ENCODE measurements at regions not wholly inside any gene's neighbourhood (a gene's known extent, or its start where the extent isn't known, plus 50 kb on each side); places are given as distances from the start of the nearest gene placed in this dataset.

DNA sequence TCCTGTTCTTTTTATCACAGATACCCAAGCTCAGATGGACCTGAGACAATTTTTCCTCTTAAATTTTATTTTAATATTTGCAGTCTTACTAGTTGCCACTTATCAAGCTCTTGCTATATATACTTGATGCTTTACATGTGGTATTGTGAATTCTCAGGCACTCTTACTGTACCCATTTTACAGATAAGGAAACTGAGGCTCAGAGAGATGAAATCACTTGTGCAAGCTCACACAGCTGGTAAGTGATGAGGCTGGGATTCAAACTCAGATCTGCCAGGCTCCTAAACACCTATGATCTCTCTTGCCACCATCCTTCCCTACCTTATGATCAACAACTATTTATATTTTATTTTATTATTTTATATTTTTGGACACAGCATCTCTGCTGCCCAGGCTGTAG lies 133.0 kb upstream of the LHX5 start:
- H3K9ac ChIP-seq (ENCODE audit: insufficient read depth, low read length, poor library complexity, severe bottlenecking): no peak overlapping the region
- no peaks in the 10 kb centered on the region for H3K36me3 Mint-ChIP-seq
- no peak overlapping the region for H3K27ac ChIP-seq (ENCODE audit: low read depth in 1 of 2, low read length in 2 of 2)
- intact Hi-C loops (cut with micrococcal nuclease): no loop called here
- no peaks in the 10 kb centered on the region for H3K9me3 ChIP-seq (replicated peaks in 1 of 2; ENCODE audit: control insufficient read depth in 1 of 2, insufficient read depth in 1 of 2, low read length in 2 of 2)
- H3K4me2 ChIP-seq (replicated peaks; ENCODE audit: extremely low read depth, low read length, poor library complexity, severe bottlenecking): no peak overlapping the region
- H3K4me1 Mint-ChIP-seq: no peaks in the 10 kb centered on the region
- H2AFZ ChIP-seq (ENCODE audit: insufficient read depth, low read depth, low read length, poor library complexity, severe bottlenecking): no peak overlapping the region
- H3K79me2 ChIP-seq (ENCODE audit: insufficient read depth, low read length): no peaks in the 10 kb centered on the region
- peaks cover 10 to 17% (median 12%) of the 10 kb centered on the region in 3 donors for H3K27me3 Mint-ChIP-seq (ENCODE audit: low read depth in 3 of 3)
- H4K20me1 ChIP-seq (ENCODE audit: insufficient read depth, low read length): no peaks in the 10 kb centered on the region
- no peaks in the 10 kb centered on the region for H3K36me3 ChIP-seq (replicated peaks in 1 of 2; ENCODE audit: control insufficient read depth in 1 of 2, insufficient read depth in 2 of 2, low read length in 2 of 2)
- no peaks in the 10 kb centered on the region for H3K4me1 ChIP-seq (ENCODE audit: control insufficient read depth in 1 of 2, insufficient read depth in 2 of 2, low read length in 2 of 2)
- H3K9me3 Mint-ChIP-seq: peaks cover 0 to 9% (median 0%) of the 10 kb centered on the region in 7 donors
- peaks cover 4 to 7% of the 10 kb centered on the region in 2 donors for H3K27me3 ChIP-seq (ENCODE audit: control insufficient read depth in 2 of 2, insufficient read depth in 2 of 2, low read length in 2 of 2)
- no peak for DNase-seq
- TF ChIP-seq, protein P1, sequence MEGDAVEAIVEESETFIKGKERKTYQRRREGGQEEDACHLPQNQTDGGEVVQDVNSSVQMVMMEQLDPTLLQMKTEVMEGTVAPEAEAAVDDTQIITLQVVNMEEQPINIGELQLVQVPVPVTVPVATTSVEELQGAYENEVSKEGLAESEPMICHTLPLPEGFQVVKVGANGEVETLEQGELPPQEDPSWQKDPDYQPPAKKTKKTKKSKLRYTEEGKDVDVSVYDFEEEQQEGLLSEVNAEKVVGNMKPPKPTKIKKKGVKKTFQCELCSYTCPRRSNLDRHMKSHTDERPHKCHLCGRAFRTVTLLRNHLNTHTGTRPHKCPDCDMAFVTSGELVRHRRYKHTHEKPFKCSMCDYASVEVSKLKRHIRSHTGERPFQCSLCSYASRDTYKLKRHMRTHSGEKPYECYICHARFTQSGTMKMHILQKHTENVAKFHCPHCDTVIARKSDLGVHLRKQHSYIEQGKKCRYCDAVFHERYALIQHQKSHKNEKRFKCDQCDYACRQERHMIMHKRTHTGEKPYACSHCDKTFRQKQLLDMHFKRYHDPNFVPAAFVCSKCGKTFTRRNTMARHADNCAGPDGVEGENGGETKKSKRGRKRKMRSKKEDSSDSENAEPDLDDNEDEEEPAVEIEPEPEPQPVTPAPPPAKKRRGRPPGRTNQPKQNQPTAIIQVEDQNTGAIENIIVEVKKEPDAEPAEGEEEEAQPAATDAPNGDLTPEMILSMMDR (IDR thresholded peaks at IDR 0.05): no peak
- H3K27ac Mint-ChIP-seq: no peak overlapping the region
- H3K4me3 Mint-ChIP-seq: no peak overlapping the region
- no peak overlapping the region for H3K4me3 ChIP-seq (replicated peaks in 1 of 3; ENCODE audit: low read depth in 2 of 3, low read length in 3 of 3)

DNA sequence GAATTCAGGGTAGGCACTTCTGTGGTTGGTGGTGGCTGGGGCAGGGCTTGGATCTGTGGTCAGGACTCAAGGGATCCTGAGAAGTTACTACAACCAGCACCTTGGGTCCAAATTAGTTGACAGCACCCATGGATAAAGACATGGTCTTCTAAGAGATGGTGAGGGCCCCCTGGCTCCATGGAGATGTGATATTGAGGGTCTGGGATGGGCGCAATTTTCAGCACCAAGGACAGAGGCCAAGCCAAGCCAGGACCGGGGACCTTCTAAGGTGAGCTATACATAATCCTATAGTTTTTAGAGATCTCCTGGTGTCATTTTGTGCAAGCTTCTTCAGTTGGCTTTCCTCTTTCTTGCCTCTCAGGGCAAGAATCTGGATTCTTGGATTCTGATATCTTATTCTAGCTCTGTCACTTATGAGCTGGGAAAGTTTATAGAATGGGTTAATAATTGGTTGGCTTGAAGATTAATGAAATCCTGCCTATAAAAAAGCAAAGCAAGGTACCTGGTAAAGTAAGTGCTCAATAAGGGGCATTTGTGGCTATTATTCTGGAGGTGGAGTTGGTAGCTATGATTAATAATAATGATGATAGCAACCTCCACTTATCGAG lies 130.1 kb upstream of the LHX5 start:
- Histone ChIP-seq H3K4me1 (ENCODE audit: control insufficient read depth in 1 of 2, insufficient read depth in 2 of 2, low read length in 2 of 2) (no peaks in the 10 kb centered on the region), H3K36me3 (replicated peaks in 1 of 2; ENCODE audit: control insufficient read depth in 1 of 2, insufficient read depth in 2 of 2, low read length in 2 of 2) (no peaks in the 10 kb centered on the region), H3K27me3 (ENCODE audit: control insufficient read depth in 2 of 2, insufficient read depth in 2 of 2, low read length in 2 of 2) (no peaks in the 10 kb centered on the region), H4K20me1 (ENCODE audit: insufficient read depth, low read length) (no peaks in the 10 kb centered on the region), H2AFZ (ENCODE audit: insufficient read depth, low read depth, low read length, poor library complexity, severe bottlenecking) (no peak overlapping the region), H3K79me2 (ENCODE audit: insufficient read depth, low read length) (no peaks in the 10 kb centered on the region), H3K27ac (ENCODE audit: low read depth in 1 of 2, low read length in 2 of 2) (no peak overlapping the region), H3K4me2 (replicated peaks; ENCODE audit: extremely low read depth, low read length, poor library complexity, severe bottlenecking) (no peak overlapping the region), H3K9ac (ENCODE audit: insufficient read depth, low read length, poor library complexity, severe bottlenecking) (no peak overlapping the region), H3K4me3 (replicated peaks in 1 of 3; ENCODE audit: low read depth in 2 of 3, low read length in 3 of 3) (no peak overlapping the region), H3K9me3 (replicated peaks in 1 of 2; ENCODE audit: control insufficient read depth in 1 of 2, insufficient read depth in 1 of 2, low read length in 2 of 2) (no peaks in the 10 kb centered on the region)
- DNase-seq: no peak
- Mint-ChIP-seq H3K4me3 (no peak overlapping the region), H3K36me3 (no peaks in the 10 kb centered on the region), H3K27ac (no peak overlapping the region), H3K27me3 (ENCODE audit: low read depth in 3 of 3) (peaks cover 3 to 8% (median 3%) of the 10 kb centered on the region in 3 donors), H3K4me1 (no peaks in the 10 kb centered on the region), H3K9me3 (peaks cover 0 to 2% (median 0%) of the 10 kb centered on the region in 7 donors)
- TF ChIP-seq, protein P1 (IDR thresholded peaks at IDR 0.05): no peak
- WGBS (ENCODE audit: insufficient coverage): 40% methylated on average over 1 of the region's 3 CpGs
- intact Hi-C loops (cut with micrococcal nuclease): no loop called here

Data from CD14-positive monocyte (primary cell).